K562 (cell line): ENCODE measurements at regions not wholly inside any gene's neighbourhood (a gene's known extent, or its start where the extent isn't known, plus 50 kb on each side); places are given as distances from the start of the nearest gene placed in this dataset.

Experiments used
- ATF7 ChIP-seq: fragments of 450-650 bp; IDR thresholded peaks from 2 replicates; pipeline ENCODE4 v1.7.1; 2014; ENCODE audit warnings: mild to moderate bottlenecking, moderate library complexity
- DPF2 ChIP-seq: fragments of 450-650 bp; IDR thresholded peaks from 2 replicates; pipeline ENCODE4 v1.6.1; 2016
- KLF13 ChIP-seq: fragments of 450-650 bp; IDR thresholded peaks from 2 replicates; pipeline ENCODE4 v1.6.1; 2016; ENCODE audit warnings: missing genetic modification characterization, low read depth, mild to moderate bottlenecking, missing compliant biosample characterization, moderate library complexity, borderline replicate concordance
- MCM5 ChIP-seq: fragments of 450-650 bp; IDR thresholded peaks from 2 replicates; pipeline ENCODE4 v1.6.1; 2016; ENCODE audit warnings: low read depth
- PPARD ChIP-seq: fragments of 250-450 bp; sonication (Bioruptor Pico); IDR thresholded peaks from 2 replicates; pipeline ENCODE4 v1.8.0; 2022; ENCODE audit warnings: inconsistent platforms, mild to moderate bottlenecking, moderate library complexity
- ZNF217 ChIP-seq: sonication (generic); formaldehyde crosslinking; IDR thresholded peaks from 2 replicates; pipeline ENCODE4 v1.8.0; 2022; ENCODE audit warnings: mild to moderate bottlenecking, missing genetic modification reagents
- ZNF274 ChIP-seq: IDR thresholded peaks from 2 replicates; pipeline ENCODE4 v1.6.1; 2011; ENCODE audit warnings: low read depth, mild to moderate bottlenecking, low read length, moderate library complexity, borderline replicate concordance
- TF ChIP-seq, protein P1 (sequence below), 2 experiments: fragments of 450-650 bp in 1 of 2; sonication (generic) in 1 of 2; formaldehyde crosslinking in 1 of 2; IDR thresholded peaks in 1 of 2; conservative IDR thresholded peaks in 1 of 2; 2 replicates each; pipeline versions ENCODE4 v1.6.1 to v1.8.1; 2016 to 2023; ENCODE audit warnings: mild to moderate bottlenecking in 2 of 2, moderate library complexity in 2 of 2, inconsistent platforms in 1 of 2, missing genetic modification reagents in 1 of 2
- TF ChIP-seq, protein P2 (sequence below): fragments of 200-800 bp; sonication (Bioruptor generic); IDR thresholded peaks from 2 replicates; pipeline ENCODE4 v1.6.1; 2017; ENCODE audit warnings: missing genetic modification characterization, missing compliant biosample characterization
- TF ChIP-seq, protein P3 (sequence below), 3 experiments: IDR thresholded peaks in 2 of 3; conservative IDR thresholded peaks in 1 of 3; 2 replicates each; pipeline ENCODE4 v1.5.1; 2011 to 2012; ENCODE audit warnings: low read length in 3 of 3, mild to moderate bottlenecking in 3 of 3, control low read depth in 2 of 3, improper control_type of control experiment in 1 of 3, inconsistent platforms in 1 of 3, low read depth in 1 of 3, mixed read lengths in 1 of 3, moderate library complexity in 1 of 3; ENCODE audit not compliant: insufficient read depth in 2 of 3

DNA sequence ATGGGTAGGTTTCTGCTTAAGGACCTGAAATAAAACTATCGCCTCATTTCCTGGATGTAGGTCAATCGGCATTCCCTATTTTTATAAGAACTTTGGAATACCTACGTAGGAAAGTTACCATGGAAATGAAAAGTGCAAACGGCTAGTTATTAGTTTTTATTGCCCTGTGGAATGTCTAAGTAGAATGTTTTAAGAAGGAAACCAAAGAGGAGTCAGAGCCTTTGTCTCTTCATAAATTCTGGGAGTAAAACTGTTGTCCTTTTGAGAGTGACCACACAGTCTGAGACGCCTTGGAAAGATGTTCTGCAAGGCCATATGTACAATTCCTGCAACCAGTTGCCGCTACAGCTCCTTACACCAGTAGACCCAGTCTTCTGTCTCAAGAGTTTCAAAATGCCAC, 176.0 kb upstream of the SEL1L start:
- TF ChIP-seq, protein P1, sequence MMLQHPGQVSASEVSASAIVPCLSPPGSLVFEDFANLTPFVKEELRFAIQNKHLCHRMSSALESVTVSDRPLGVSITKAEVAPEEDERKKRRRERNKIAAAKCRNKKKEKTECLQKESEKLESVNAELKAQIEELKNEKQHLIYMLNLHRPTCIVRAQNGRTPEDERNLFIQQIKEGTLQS (IDR thresholded peaks at IDR 0.05) = no peak
- TF ChIP-seq, protein P1 (CRISPR knock-in tag; conservative IDR thresholded peaks at IDR 0.05) = no peak
- TF ChIP-seq DPF2 = no peak
- TF ChIP-seq, protein P2, sequence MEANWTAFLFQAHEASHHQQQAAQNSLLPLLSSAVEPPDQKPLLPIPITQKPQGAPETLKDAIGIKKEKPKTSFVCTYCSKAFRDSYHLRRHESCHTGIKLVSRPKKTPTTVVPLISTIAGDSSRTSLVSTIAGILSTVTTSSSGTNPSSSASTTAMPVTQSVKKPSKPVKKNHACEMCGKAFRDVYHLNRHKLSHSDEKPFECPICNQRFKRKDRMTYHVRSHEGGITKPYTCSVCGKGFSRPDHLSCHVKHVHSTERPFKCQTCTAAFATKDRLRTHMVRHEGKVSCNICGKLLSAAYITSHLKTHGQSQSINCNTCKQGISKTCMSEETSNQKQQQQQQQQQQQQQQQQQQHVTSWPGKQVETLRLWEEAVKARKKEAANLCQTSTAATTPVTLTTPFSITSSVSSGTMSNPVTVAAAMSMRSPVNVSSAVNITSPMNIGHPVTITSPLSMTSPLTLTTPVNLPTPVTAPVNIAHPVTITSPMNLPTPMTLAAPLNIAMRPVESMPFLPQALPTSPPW = no peak
- TF ChIP-seq ATF7 = no peak
- TF ChIP-seq, protein P3, sequence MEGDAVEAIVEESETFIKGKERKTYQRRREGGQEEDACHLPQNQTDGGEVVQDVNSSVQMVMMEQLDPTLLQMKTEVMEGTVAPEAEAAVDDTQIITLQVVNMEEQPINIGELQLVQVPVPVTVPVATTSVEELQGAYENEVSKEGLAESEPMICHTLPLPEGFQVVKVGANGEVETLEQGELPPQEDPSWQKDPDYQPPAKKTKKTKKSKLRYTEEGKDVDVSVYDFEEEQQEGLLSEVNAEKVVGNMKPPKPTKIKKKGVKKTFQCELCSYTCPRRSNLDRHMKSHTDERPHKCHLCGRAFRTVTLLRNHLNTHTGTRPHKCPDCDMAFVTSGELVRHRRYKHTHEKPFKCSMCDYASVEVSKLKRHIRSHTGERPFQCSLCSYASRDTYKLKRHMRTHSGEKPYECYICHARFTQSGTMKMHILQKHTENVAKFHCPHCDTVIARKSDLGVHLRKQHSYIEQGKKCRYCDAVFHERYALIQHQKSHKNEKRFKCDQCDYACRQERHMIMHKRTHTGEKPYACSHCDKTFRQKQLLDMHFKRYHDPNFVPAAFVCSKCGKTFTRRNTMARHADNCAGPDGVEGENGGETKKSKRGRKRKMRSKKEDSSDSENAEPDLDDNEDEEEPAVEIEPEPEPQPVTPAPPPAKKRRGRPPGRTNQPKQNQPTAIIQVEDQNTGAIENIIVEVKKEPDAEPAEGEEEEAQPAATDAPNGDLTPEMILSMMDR (IDR thresholded peaks at IDR 0.05 in 2 of 3, conservative IDR thresholded peaks at IDR 0.05 in 1 of 3; ENCODE audit: insufficient read depth in 2 of 3, low read depth in 1 of 3, low read length in 3 of 3) = no peak
- no peak for TF ChIP-seq ZNF274
- TF ChIP-seq PPARD (CRISPR knock-in tag) = no peak
- TF ChIP-seq ZNF217 = no peak
- TF ChIP-seq KLF13 (tag) = no peak
- TF ChIP-seq MCM5 = no peak
